ENCODE measurements at regions not wholly inside any gene's neighbourhood (a gene's known extent, or its start where the extent isn't known, plus 50 kb on each side); places are given as distances from the start of the nearest gene placed in this dataset.

DNA sequence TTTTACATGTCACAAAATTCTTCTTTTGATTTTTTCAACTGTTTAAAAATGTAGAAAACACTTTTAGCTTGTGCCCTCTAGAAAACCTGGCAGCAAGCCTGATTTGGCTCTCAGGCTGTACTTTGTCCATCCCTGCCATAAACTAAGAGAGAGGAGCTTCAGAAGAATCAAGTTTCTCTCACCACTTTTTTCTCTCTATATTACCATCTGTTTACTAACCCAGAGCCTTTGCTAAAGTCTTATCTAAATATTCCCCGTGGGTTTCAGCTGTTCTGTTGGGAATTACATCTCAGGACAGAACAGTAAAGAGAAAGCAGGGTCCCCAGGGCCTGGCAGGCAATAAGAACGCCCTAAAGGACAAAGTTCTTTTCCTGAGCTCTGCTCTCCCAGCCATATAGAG is 409.1 kb upstream of the CRIM1 start:
- Histone ChIP-seq H3K4me3 (replicated peaks; ENCODE audit: low read depth, low read length) (no peak overlapping the region), H3K27me3 (replicated peaks; ENCODE audit: control insufficient read depth, insufficient read depth, low read length) (no peaks in the 10 kb centered on the region), H3K36me3 (ENCODE audit: control insufficient read depth, insufficient read depth, low read length) (no peaks in the 10 kb centered on the region)
- DNase-seq (ENCODE audit: extremely low read depth, insufficient read length) = no peak
- TF ChIP-seq CTCF (IDR thresholded peaks at IDR 0.05; ENCODE audit: insufficient read depth, low read length, poor library complexity, severe bottlenecking) = no peak

- Histone ChIP-seq H3K4me3 (replicated peaks; ENCODE audit: low read depth, low read length) (no peak overlapping the region), H3K36me3 (ENCODE audit: control insufficient read depth, insufficient read depth, low read length) (no peaks in the 10 kb centered on the region), H3K27me3 (replicated peaks; ENCODE audit: control insufficient read depth, insufficient read depth, low read length) (no peaks in the 10 kb centered on the region)
- no peak for TF ChIP-seq CTCF (IDR thresholded peaks at IDR 0.05; ENCODE audit: insufficient read depth, low read length, poor library complexity, severe bottlenecking)
- DNase-seq (ENCODE audit: extremely low read depth, insufficient read length) = no peak
These were observed 416.7 kb upstream of the CRIM1 start for GRCh38 chr2:35938838-35939237.

- TF ChIP-seq CTCF (IDR thresholded peaks at IDR 0.05; ENCODE audit: insufficient read depth, low read length, poor library complexity, severe bottlenecking) = no peak
- Histone ChIP-seq H3K4me3 (replicated peaks; ENCODE audit: low read depth, low read length) (no peak overlapping the region), H3K27me3 (replicated peaks; ENCODE audit: control insufficient read depth, insufficient read depth, low read length) (no peaks in the 10 kb centered on the region), H3K36me3 (ENCODE audit: control insufficient read depth, insufficient read depth, low read length) (no peaks in the 10 kb centered on the region)
- DNase-seq (ENCODE audit: extremely low read depth, insufficient read length) = no peak
These were observed 422.5 kb upstream of the CRIM1 start for GRCh38 chr2:35933031-35933430.

DNA sequence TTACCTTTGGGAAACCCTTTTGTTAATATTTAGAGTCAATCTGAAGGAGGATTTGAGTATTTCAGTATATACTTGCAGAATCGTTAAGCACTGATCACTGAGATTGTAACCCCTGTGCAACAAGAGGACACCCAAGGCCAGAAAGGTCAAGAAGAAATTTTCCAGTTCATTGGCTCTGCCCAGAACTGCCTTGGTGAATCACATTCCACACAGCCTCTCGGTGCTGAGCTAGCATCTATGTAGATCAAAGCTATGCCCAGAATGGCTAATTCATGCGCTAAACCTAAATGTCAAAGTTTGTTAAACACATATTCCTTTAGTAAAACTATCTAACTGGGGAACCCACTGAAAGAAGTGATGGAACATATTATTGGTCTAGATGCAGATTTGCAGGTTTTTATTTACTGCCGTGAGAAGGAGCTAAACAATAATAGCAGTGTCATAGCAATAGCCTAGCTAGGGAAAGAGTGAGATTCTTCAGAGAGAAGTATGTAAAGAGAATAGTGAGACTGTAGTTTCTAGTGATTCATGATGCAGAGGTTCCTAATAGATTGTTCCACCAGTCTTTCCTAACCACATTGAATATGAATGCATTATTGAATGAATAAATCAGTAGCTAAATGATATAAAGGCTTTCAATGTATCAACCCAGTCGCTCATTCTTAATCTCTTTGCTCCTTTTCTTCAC is 423.2 kb upstream of the CRIM1 start:
- no peak overlapping the region for H3K4me3 ChIP-seq (replicated peaks; ENCODE audit: low read depth, low read length)
- no peaks in the 10 kb centered on the region for H3K27me3 ChIP-seq (replicated peaks; ENCODE audit: control insufficient read depth, insufficient read depth, low read length)
- no peak for DNase-seq (ENCODE audit: extremely low read depth, insufficient read length)
- H3K36me3 ChIP-seq (ENCODE audit: control insufficient read depth, insufficient read depth, low read length) = no peaks in the 10 kb centered on the region
- TF ChIP-seq CTCF (IDR thresholded peaks at IDR 0.05; ENCODE audit: insufficient read depth, low read length, poor library complexity, severe bottlenecking) = no peak

GRCh38 chr2:35931626-35932025 is 424.0 kb upstream of the CRIM1 start:
- no peak for DNase-seq (ENCODE audit: extremely low read depth, insufficient read length)
- no peaks in the 10 kb centered on the region for H3K27me3 ChIP-seq (replicated peaks; ENCODE audit: control insufficient read depth, insufficient read depth, low read length)
- H3K4me3 ChIP-seq (replicated peaks; ENCODE audit: low read depth, low read length) = no peak overlapping the region
- H3K36me3 ChIP-seq (ENCODE audit: control insufficient read depth, insufficient read depth, low read length) = no peaks in the 10 kb centered on the region
- no peak for TF ChIP-seq CTCF (IDR thresholded peaks at IDR 0.05; ENCODE audit: insufficient read depth, low read length, poor library complexity, severe bottlenecking)

- Histone ChIP-seq H3K4me3 (replicated peaks; ENCODE audit: low read depth, low read length) (no peak overlapping the region), H3K27me3 (replicated peaks; ENCODE audit: control insufficient read depth, insufficient read depth, low read length) (no peaks in the 10 kb centered on the region), H3K36me3 (ENCODE audit: control insufficient read depth, insufficient read depth, low read length) (no peaks in the 10 kb centered on the region)
- TF ChIP-seq CTCF (IDR thresholded peaks at IDR 0.05; ENCODE audit: insufficient read depth, low read length, poor library complexity, severe bottlenecking) = no peak
- no peak for DNase-seq (ENCODE audit: extremely low read depth, insufficient read length)
These were observed 424.5 kb upstream of the CRIM1 start for GRCh38 chr2:35931115-35931514.

All from GM06990 (cell line).